Suprapubic skin (tissue), 4 donors: ENCODE measurements at regions not wholly inside any gene's neighbourhood (a gene's known extent, or its start where the extent isn't known, plus 50 kb on each side); places are given as distances from the start of the nearest gene placed in this dataset.

Experiments
- CTCF ChIP-seq, 2 donors: fragments of 200-600 bp in 1 of 2; fragments of 450-650 bp in 1 of 2; sonication (generic) in 1 of 2; IDR thresholded peaks; one replicate each; pipeline ENCODE4 v1.5.1; 2016 to 2019; ENCODE audit warnings: antibody characterized with exemption in 2 of 2, mild to moderate bottlenecking in 1 of 2, moderate library complexity in 1 of 2
- EP300 ChIP-seq: sonication (generic); formaldehyde crosslinking; IDR thresholded peaks from one replicate; pipeline ENCODE4 v1.6.1; 2017; ENCODE audit warnings: antibody characterized with exemption
- POLR2A ChIP-seq, 2 donors: fragments of 450-650 bp; IDR thresholded peaks; one replicate each; pipeline ENCODE4 v1.6.1; 2017; ENCODE audit warnings: antibody characterized with exemption in 2 of 2, mild to moderate bottlenecking in 2 of 2, moderate library complexity in 2 of 2
- POLR2AphosphoS5 ChIP-seq, 3 donors: sonication (generic); formaldehyde crosslinking; IDR thresholded peaks; one replicate each; pipeline ENCODE4 v1.6.1; 2017; ENCODE audit warnings: antibody characterized with exemption in 3 of 3

- TF ChIP-seq CTCF (IDR thresholded peaks at IDR 0.05) (no peak), POLR2A (IDR thresholded peaks at IDR 0.05) (no peak), POLR2AphosphoS5 (IDR thresholded peaks at IDR 0.05) (no peak), EP300 (no peak)
Observed at GRCh38 chr2:196381464-196381863, 210.1 kb upstream of the STK17B start.
